ENCODE measurements at regions not wholly inside any gene's neighbourhood (a gene's known extent, or its start where the extent isn't known, plus 50 kb on each side); places are given as distances from the start of the nearest gene placed in this dataset.

DNA sequence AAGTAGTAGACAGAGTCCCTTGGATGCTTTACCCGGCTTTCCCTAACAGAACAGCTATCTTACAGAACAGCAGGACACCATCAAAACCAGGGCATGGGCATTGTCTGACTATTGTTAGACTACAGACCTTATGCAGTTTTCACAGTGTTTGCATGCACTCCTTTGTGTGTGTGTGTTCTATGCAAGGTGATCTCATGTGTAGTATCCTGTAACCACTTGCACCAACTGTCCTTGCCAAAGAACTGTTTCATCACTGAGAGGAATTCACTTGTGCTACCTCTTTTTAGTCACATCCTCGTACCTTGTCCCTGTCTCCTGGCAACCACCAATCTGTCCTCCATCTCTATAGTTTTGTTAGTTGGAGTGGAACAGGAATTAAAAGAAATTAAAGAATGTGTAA lies 183.6 kb upstream of the PZP start:
- no peak for TF ChIP-seq GABPA (IDR thresholded peaks at IDR 0.05; ENCODE audit: low read depth)
- TF ChIP-seq POLR2AphosphoS5 (IDR thresholded peaks at IDR 0.05; ENCODE audit: low read depth) = no peak
- TF ChIP-seq, protein P1, sequence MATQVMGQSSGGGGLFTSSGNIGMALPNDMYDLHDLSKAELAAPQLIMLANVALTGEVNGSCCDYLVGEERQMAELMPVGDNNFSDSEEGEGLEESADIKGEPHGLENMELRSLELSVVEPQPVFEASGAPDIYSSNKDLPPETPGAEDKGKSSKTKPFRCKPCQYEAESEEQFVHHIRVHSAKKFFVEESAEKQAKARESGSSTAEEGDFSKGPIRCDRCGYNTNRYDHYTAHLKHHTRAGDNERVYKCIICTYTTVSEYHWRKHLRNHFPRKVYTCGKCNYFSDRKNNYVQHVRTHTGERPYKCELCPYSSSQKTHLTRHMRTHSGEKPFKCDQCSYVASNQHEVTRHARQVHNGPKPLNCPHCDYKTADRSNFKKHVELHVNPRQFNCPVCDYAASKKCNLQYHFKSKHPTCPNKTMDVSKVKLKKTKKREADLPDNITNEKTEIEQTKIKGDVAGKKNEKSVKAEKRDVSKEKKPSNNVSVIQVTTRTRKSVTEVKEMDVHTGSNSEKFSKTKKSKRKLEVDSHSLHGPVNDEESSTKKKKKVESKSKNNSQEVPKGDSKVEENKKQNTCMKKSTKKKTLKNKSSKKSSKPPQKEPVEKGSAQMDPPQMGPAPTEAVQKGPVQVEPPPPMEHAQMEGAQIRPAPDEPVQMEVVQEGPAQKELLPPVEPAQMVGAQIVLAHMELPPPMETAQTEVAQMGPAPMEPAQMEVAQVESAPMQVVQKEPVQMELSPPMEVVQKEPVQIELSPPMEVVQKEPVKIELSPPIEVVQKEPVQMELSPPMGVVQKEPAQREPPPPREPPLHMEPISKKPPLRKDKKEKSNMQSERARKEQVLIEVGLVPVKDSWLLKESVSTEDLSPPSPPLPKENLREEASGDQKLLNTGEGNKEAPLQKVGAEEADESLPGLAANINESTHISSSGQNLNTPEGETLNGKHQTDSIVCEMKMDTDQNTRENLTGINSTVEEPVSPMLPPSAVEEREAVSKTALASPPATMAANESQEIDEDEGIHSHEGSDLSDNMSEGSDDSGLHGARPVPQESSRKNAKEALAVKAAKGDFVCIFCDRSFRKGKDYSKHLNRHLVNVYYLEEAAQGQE (IDR thresholded peaks at IDR 0.05; ENCODE audit: insufficient replicate concordance, low read depth) = no peak
- TF ChIP-seq, protein P2, sequence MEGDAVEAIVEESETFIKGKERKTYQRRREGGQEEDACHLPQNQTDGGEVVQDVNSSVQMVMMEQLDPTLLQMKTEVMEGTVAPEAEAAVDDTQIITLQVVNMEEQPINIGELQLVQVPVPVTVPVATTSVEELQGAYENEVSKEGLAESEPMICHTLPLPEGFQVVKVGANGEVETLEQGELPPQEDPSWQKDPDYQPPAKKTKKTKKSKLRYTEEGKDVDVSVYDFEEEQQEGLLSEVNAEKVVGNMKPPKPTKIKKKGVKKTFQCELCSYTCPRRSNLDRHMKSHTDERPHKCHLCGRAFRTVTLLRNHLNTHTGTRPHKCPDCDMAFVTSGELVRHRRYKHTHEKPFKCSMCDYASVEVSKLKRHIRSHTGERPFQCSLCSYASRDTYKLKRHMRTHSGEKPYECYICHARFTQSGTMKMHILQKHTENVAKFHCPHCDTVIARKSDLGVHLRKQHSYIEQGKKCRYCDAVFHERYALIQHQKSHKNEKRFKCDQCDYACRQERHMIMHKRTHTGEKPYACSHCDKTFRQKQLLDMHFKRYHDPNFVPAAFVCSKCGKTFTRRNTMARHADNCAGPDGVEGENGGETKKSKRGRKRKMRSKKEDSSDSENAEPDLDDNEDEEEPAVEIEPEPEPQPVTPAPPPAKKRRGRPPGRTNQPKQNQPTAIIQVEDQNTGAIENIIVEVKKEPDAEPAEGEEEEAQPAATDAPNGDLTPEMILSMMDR (IDR thresholded peaks at IDR 0.05; ENCODE audit: insufficient read depth, low read length) = no peak
- no peak for TF ChIP-seq SPI1 (IDR thresholded peaks at IDR 0.05; ENCODE audit: borderline replicate concordance, low read depth)
- peak in 1 of 2 experiments; percentile 59 for DNase-seq (ENCODE audit: low read depth in 1 of 2, low spot score in 1 of 2)
- Histone ChIP-seq H3K27ac (replicated peaks) (0 out of 2 replicates have a peak overlapping the region, but pooled peaks have one; percentile 10), H3K27me3 (ENCODE audit: insufficient read depth, poor library complexity, severe bottlenecking) (no peaks in the 10 kb centered on the region), H3K4me3 (replicated peaks; ENCODE audit: insufficient read depth, low read length) (no peak overlapping the region)

DNA sequence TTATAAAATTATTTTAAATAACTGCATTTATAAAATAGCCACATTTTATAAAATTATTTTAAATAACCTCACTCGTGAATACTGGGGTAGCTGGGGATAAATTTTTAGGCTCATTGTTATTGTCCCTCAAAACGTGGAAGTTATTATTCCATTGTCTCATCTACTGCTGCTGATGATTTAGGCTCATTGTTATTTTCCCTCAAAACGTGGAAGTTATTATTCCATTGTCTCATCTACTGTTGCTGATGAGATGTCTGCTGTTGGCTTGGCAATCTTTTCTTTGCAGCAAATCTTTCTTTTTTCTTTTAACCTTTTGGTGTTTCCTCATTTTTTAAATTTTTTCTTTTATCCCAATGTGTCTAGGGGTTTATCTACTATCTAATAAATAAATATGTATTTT lies 182.6 kb upstream of the PZP start:
- H3K27ac ChIP-seq (replicated peaks) = no peak overlapping the region
- TF ChIP-seq SPI1 (IDR thresholded peaks at IDR 0.05; ENCODE audit: borderline replicate concordance, low read depth) = no peak
- TF ChIP-seq, protein P2 (IDR thresholded peaks at IDR 0.05; ENCODE audit: insufficient read depth, low read length) = no peak
- no peak overlapping the region for H3K4me3 ChIP-seq (replicated peaks; ENCODE audit: insufficient read depth, low read length)
- no peak for DNase-seq (ENCODE audit: low read depth in 1 of 2, low spot score in 1 of 2)
- H3K27me3 ChIP-seq (ENCODE audit: insufficient read depth, poor library complexity, severe bottlenecking) = no peaks in the 10 kb centered on the region

DNA sequence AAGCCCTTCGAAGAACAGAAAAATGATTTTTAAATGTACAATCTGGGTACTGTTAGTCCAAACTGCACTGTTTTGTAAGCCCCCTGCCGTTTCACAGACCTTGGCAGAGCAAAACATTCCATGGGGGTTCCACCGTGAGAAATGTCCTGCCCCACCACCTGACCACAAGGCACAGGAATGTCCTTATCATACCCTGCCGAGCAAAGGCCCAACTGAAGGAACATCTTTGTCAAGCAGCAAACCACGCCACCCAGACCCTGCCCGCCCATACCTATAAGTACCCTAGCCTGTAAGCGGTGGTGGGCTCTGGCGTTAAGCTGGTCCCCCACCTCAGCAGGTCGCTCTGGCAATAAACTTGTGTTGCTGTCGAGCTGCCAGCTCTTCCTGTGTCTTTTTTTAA lies 181.6 kb upstream of the PZP start:
- no peak for TF ChIP-seq POLR2AphosphoS5 (IDR thresholded peaks at IDR 0.05; ENCODE audit: low read depth)
- TF ChIP-seq, protein P1 (IDR thresholded peaks at IDR 0.05; ENCODE audit: insufficient replicate concordance, low read depth) = no peak
- TF ChIP-seq, protein P2 (IDR thresholded peaks at IDR 0.05; ENCODE audit: insufficient read depth, low read length) = no peak
- no peak for TF ChIP-seq SPI1 (IDR thresholded peaks at IDR 0.05; ENCODE audit: borderline replicate concordance, low read depth)
- TF ChIP-seq GABPA (IDR thresholded peaks at IDR 0.05; ENCODE audit: low read depth) = no peak
- DNase-seq (ENCODE audit: low read depth in 1 of 2, low spot score in 1 of 2) = no peak
- H3K4me3 ChIP-seq (replicated peaks; ENCODE audit: insufficient read depth, low read length) = no peak overlapping the region
- H3K27me3 ChIP-seq (ENCODE audit: insufficient read depth, poor library complexity, severe bottlenecking) = no peaks in the 10 kb centered on the region
- no peak overlapping the region for H3K27ac ChIP-seq (replicated peaks)

DNA sequence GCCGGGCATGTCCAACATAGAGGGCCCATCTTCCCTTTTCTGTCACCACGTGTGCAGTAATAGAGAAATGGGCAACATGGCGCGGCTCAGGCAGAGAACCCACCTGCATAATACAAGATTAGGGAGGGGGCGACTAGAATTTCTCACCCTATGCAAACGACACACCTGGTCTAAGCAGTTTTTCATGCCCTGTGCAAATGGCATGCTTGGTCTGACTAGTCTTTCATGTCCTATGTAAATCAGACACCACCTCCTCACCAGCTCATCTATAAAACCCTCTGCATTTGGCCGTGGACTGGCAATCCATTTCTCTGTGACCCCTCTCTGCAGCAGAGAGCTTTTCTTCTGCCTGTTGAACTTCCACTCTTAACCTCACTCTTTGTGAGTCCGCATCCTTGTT lies 180.2 kb upstream of the PZP start:
- no peak for DNase-seq (ENCODE audit: low read depth in 1 of 2, low spot score in 1 of 2)
- H3K4me3 ChIP-seq (replicated peaks; ENCODE audit: insufficient read depth, low read length) = no peak overlapping the region
- TF ChIP-seq, protein P1 (IDR thresholded peaks at IDR 0.05; ENCODE audit: insufficient replicate concordance, low read depth) = no peak
- TF ChIP-seq, protein P2 (IDR thresholded peaks at IDR 0.05; ENCODE audit: insufficient read depth, low read length) = no peak
- no peak for TF ChIP-seq SPI1 (IDR thresholded peaks at IDR 0.05; ENCODE audit: borderline replicate concordance, low read depth)
- TF ChIP-seq POLR2AphosphoS5 (IDR thresholded peaks at IDR 0.05; ENCODE audit: low read depth) = no peak
- TF ChIP-seq GABPA (IDR thresholded peaks at IDR 0.05; ENCODE audit: low read depth) = no peak

More for the DNA sequence above, 180.2 kb upstream of the PZP start:
- no peak overlapping the region for H3K27ac ChIP-seq (replicated peaks)
- no peaks in the 10 kb centered on the region for H3K27me3 ChIP-seq (ENCODE audit: insufficient read depth, poor library complexity, severe bottlenecking)

All from HL-60 (cell line).